ENCODE measurements at regions not wholly inside any gene's neighbourhood (a gene's known extent, or its start where the extent isn't known, plus 50 kb on each side); places are given as distances from the start of the nearest gene placed in this dataset.
"Not testable (repeated sequence)": the region's sequence is repeated elsewhere in the genome, so short reads cannot be mapped to it uniquely, and the experiment has no call there.

DNA sequence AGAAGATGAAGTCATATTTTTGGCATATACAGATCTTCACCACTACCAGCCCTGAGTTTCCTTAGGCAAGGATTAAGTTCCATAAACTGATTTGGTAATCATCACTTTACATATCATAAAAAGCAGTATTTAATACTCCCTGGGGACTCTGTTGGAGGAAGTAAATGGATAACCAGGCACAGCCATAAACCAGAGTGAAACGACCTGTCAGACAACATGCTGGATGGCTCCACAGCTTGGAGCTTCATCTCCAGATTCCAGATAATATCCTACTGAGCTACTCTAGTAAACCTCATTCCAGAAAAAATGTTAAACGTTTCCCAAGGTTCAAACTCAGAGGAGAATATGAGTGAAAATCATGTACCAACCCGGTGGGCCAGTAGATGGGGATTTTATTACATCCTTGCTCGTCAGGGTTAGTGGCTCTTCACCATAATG is 109.2 kb downstream of the BASP1 start:
- DNase-seq: no peak

DNA sequence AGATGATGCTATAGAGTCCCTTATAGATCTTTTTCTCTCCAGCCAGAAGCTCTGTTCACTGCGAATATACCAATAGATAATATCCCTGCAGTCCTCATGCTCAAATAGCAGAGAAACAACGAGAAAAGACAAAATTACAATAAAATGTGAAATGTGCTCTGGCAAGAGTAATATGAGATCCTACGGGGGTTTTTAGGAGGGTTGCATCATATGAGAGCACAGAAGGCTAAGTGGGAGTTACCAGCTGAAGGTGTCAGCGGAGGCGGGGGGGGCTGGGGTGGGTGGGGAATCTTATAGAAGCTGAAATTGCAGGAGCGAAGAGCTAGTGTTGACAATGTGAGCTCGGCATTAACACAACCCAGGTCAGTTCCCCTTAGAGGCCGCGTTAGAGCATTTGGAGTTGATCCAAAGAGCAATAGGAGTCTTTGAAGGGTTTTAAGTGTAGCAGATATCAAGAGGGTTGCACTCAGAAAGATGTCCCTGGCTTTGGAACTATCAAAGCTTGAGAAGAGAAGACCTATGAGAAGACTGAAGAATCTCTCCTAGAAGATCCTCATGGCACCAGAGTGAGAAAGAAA is 109.7 kb downstream of the BASP1 start:
- DNase-seq: no peak

DNA sequence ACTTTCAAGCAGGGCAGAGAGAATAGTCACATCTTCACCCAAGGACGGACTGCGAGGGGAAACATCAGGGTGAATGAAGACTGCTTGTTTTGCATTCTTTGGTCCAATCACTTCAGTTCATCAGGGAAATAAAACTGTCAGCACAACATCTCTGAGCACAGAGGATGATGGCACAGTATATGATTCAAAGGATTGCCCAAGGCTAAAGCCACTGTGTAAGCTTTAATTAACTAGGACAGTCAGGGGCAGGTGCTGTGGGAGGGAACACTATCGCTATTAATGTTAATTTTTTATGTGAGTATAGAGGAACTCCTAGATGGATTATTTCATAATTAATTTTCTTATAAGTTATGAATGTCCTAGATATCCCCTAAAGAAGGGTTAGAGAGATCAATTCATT is 112.1 kb downstream of the BASP1 start:
- no peak for DNase-seq

DNA sequence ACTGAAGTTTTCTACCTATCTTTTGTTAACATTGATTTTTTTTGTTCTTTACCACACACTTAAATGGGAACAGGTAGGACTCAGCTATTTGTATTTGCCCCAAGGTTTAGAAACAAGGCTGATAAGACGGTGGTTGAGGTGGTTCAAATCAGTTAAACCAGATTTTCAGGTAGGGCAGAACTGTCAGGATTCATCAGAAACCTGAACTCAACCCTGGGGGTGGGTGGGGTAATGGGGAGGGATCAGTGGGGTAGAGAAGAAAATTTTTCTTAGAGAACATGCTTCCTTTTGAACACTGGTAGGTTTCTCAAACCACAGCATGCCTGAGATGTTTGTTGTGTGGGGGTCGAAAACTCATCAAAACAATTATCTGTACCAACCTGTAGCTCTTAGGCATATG is 113.0 kb downstream of the BASP1 start:
- DNase-seq: no peak

DNA sequence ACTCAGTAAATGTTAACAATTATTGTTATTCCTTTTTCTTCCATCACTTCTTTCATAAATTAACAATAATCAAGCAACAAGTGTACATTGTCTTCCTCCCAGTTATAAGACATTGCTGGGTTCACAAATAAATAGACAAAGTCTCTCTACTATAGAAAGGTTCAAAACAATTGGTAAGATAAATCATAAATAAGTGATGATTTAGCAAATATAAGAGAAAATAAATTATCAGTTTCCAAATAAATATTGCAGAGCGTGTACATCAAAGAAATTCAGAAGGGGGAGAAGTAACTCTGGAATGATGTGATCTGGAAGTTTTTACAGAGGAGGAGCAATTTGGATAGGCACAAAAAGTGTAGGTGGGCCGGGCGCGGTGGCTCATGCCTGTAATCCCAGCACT is 114.2 kb downstream of the BASP1 start:
- no peak for DNase-seq

GRCh38 chr5:17333755-17334154 is 116.3 kb downstream of the BASP1 start:
- DNase-seq: no peak

DNA sequence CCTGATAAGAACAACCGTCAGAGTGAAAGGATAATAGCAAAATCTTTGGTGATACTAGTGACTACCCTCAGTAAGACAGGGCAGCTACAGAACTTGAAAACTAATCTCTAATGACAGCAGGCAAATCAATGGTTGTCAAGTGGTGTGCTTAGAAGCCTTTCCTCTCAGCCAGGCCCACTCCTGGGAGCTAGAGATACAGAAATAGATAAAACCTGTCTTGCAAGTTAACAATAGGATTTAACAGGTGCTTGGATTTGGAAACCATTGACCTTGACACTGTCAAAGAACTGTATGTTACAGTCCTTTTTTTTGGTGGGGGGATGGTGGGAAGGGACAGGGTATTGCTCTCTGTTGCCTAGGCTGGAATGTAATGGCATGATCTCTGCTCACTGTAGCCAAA is 118.6 kb downstream of the BASP1 start:
- DNase-seq: no peak

- not testable (repeated sequence) for DNase-seq
These were observed 119.3 kb downstream of the BASP1 start for GRCh38 chr5:17336723-17337122.

DNA sequence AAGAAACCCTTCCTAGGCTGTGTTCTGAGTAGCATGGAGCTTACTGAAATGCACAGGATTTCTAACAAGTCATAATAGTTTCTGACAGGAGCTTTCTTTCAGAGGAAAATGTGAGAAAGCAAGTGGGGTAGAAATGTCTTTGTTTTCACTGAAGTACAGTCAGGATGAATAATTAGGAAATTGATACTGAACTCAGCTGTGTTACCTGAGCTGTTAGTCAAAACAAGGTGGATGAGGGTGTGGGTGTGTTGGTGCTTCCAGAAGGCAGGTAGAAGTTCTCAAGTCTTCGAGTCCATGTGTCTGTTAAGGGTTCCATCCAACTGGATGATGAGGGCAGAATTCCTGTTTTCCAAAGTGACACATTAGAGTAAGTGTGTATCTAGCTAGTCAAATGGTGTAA is 122.4 kb downstream of the BASP1 start:
- DNase-seq: no peak

GRCh38 chr5:17340379-17340778 is 122.9 kb downstream of the BASP1 start:
- no peak for DNase-seq

DNA sequence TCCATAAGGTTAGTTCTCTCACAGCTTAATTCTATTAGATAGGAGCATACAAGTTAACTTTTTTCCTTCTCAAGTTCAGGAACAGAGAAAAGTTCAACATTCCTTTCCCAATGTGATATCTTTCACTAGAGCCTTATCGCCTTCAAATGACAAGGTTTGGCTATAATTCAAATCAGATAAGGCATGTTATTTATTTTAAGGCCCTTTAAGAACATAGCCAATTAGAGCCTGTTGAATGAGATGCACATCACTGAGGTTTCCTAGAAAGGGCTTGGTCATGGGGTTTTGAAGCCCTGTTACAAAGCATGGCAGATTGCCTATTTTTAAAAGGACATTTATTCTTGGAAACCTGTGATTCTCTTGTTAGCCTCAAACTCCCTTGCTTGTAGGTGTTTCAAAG is 123.4 kb downstream of the BASP1 start:
- DNase-seq: no peak

DNA sequence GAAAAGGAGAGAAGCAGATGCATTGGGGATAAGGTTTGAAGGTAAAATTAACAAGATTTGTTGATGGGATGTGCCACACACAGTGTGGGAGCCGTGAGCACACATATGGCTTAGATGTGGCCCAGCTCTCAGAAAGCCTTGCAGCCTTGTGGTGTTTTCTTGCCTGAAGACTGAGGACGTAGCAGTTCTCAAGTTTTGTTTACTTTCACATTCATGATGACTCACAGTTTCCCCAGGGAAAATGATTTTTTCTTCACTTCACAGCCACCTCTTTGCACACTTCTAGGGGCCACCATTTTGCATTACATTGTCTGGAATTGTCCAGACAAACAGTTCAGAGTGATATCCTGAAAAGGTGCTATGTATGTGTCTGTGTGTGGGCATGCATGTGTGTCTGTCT is 126.2 kb downstream of the BASP1 start:
- peak; percentile 0 for DNase-seq

- DNase-seq: no peak
These were observed 129.4 kb downstream of the BASP1 start for GRCh38 chr5:17346811-17347210.

- DNase-seq: no peak
These were observed 134.8 kb downstream of the BASP1 start for GRCh38 chr5:17352223-17352622.

DNA sequence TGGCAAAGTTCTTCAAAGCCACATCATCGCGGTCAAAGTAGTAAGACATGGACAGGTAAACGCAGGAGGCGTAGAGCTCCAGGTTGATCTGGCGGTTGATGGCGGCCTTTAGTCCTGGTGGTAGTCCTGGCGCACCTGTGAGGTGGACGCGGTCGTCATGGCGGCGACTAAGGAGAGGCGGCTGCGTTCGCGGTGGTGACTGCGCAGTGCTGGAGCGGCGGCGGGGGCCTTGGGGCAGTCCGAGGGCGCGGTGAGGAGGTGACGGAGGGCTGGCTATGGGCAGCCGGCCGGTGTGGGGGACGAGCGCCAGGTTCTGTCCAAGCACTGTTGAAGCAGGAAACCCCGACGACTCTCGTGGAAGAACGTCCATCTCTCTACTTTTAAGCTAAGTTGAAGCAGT is 136.8 kb downstream of the BASP1 start:
- DNase-seq: no peak

DNA sequence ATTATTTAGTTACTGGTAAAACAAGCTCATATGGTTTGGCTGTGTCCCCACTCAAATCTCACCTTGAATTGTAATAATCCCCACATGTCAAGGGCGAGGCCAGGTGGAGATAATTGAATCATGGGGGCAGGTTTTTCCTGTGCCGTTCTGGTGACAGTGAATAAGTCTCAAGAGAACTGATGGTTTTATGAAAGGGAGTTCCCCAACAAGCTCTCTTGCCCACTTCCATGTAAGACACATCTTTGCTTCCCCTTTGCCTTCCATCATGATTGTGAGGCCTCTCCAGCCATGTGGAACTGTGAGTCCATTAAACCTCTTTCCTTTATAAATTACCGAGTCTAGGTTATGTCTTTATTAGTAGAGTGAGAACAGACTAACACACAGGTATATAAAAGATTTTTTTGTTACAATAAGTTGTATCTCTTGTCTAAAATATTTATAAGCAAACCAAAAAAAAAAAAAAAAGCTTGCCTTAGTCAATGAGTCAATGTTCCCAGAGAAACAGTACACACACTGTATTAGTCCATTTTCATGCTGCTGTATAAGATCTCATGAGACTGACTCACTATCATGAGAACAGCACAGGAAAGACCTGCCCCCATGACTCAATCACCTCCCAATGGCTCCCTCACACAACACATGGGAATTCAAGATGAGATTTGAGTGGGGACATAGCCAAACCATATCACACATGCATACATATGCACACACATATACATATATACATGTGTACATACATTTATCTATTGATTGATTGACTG is 138.3 kb downstream of the BASP1 start:
- DNase-seq: no peak

DNA sequence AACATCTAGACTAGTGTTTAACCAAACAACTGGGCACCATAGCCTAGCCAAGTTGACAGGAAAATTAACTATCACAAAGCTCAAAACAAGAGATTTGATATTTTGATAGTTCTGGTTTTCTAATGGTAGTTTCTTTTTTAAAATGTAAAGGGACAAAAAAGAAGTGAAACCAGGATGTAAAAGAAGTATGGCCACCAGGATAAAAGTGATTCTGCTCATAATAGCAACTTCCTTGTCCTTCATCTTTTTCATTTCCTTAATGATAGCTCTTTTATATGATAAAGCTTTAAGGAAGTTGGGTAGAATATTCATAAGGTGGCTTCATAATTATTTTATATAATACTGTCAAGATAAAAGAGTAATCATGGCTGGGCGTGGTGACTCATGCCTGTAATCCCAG is 139.1 kb downstream of the BASP1 start:
- DNase-seq: no peak

GRCh38 chr5:17357504-17357903 is 140.1 kb downstream of the BASP1 start:
- DNase-seq: no peak

DNA sequence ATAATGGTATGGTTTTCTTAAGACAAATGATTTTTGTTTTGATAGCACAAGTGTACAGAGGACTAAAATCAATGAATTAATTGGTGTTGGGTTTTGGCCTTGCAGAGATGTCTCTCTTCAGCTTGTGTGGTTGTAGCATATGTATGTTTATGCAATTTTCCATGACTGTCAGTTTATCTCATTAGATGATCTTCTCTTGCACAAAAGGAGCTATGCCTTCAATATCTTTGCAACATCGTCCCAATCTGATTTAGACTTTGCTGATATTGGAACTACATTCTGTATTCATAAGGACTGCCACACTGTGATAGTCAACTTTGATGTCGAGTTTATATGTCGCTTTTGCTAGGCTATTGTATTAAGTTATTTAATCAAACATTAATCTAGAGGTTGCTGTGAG is 140.0 kb upstream of the TAF11L2 start:
- no peak for DNase-seq

DNA sequence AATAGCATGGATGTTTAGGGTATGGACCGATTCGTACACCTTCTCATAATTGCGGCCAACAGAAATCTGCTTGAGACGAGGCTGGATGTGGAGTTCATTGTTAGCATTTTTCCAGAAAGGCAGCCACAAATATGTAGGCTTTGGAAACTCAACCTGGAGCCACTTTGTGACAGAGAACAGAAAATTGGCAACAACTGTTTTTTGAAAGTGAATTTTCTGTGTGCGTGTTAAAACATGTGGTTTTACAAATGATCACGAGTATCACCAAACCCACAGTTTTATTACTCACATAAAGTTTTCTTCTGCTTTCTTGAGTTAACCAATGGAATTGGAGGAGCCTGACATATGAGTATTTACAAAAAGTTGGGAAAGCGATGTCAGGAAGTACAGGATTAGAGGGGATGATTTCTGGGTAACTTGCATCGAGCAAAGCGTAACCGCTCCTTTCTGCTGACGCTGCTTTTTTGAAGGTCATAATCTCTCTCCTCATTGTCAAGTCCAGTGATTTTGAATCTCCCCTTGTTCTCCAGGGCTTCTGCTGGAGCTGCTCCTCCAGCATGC is 138.5 kb upstream of the TAF11L2 start:
- DNase-seq: no peak

- DNase-seq: no peak
These were observed 137.2 kb upstream of the TAF11L2 start for GRCh38 chr5:17360879-17361278.

- no peak for DNase-seq
These were observed 136.7 kb upstream of the TAF11L2 start for GRCh38 chr5:17361331-17361730.

DNA sequence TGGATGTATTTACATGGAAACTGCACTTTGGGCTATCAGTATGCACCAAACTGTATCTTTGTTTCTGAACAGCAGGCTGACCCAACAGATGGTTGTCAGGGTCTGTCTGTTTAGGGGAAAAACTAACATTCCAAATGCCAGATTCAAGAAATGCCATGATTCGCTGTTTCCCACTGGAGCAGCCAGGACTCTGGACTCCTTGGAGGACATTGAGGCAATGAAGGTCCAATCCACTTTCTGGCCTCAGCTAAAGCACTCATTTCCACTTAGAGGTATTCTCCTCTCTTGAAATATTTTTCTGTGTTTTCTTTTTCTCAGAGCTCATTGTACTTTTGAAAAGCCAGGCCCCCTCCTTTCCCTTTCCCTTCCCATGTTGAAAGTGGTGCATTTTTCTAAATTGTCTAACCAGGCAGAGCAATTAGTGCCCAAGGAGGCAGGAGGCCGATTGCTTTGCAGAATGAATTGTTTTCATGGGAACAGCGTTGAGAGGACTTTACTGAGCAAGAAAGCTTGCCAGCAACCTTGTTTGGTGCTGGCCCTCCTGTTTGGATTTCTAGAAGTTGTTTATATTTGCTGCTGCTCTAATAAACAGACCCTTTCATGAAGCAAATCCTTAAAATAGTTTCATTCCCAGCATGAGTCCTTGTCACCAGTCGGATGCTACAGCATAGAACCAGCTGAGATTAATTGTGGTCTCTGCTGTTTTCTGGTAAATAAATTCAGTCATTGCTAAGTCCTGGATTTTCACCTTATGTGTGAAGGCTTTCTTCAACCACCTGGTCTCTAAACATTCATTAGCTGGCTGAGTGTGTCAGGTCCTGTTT is 132.8 kb upstream of the TAF11L2 start:
- no peak for DNase-seq

- no peak for DNase-seq
These were observed 132.3 kb upstream of the TAF11L2 start for GRCh38 chr5:17365811-17366138.

Measured in activated CD4-positive, alpha-beta T cell treated with anti-CD3 and anti-CD28 coated beads, Interleukin-2, amount 50 U/mL, for 16 hours (primary cell).